Epithelial cell of prostate (primary cell): ENCODE measurements at regions not wholly inside any gene's neighbourhood (a gene's known extent, or its start where the extent isn't known, plus 50 kb on each side); places are given as distances from the start of the nearest gene placed in this dataset.
"Not testable (repeated sequence)": the region's sequence is repeated elsewhere in the genome, so short reads cannot be mapped to it uniquely, and the experiment has no call there.

ENCODE experiments used
- DNase-seq: peaks from one replicate; pipeline ENCODE4 v3.0.0-alpha.2; 2011; ENCODE audit warnings: low read depth, low spot score
- H3K27ac ChIP-seq: fragments of 450-650 bp; 2 replicates; pipeline ENCODE4 v1.5.1; 2017; ENCODE audit warnings: mild to moderate bottlenecking

DNA sequence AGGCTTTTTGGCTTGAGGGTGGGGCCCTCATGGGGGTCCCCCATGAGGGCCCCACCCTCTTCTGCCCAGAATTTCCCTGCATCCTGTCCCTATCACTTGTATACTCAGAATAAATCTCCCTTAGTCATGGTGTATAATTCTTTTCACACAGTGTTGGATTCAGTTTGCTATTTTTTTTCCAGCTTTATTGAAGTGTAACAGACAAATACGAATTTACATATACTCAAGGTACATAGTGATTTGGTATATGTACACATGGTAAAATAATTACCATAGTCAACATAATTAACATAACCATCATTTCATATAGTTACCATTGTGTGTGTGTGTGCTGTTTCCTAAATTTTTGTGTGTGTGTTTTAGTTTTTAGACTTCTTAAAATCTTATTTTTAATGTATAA, 289.4 kb downstream of the CNTNAP3B start:
- DNase-seq, H3K27ac ChIP-seq: not testable (repeated sequence)

DNA sequence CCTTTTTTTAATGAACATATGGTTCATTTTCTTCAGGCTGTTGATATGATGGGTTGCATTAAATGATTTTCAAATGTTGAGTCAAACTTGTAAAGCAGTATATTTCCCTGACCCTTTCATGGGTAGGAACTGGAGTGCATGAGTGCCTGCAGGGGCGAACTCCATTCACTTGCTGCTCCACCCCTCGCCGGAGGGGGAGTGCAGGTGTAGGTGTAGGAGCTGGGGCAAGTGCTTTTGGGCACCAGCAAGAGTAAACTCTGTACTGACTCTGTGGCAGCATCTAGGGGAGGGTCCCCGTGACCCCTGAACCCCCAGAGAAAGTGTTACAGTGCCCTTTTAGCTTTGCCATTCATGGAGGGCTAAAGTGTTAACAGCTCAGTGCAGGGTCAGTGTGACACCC, 290.3 kb downstream of the CNTNAP3B start:
- not testable (repeated sequence) for DNase-seq

DNA sequence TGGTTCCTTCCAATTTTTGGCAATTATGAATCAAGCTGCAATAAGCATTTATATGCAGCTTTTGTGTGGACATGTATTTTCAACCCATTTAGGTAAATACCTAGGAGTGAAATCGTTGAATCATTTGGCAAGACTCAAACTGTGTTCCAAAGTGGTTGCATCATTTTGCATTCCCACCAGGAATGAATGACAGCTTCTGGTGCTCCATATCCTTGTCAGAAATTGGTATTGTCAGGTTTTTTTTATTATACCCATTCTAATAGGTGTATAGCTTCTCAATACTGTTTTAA, 290.7 kb downstream of the CNTNAP3B start:
- DNase-seq, H3K27ac ChIP-seq: not testable (repeated sequence)

More for the DNA sequence above, 290.3 kb downstream of the CNTNAP3B start:
- H3K27ac ChIP-seq, result not testable (repeated sequence)

DNA sequence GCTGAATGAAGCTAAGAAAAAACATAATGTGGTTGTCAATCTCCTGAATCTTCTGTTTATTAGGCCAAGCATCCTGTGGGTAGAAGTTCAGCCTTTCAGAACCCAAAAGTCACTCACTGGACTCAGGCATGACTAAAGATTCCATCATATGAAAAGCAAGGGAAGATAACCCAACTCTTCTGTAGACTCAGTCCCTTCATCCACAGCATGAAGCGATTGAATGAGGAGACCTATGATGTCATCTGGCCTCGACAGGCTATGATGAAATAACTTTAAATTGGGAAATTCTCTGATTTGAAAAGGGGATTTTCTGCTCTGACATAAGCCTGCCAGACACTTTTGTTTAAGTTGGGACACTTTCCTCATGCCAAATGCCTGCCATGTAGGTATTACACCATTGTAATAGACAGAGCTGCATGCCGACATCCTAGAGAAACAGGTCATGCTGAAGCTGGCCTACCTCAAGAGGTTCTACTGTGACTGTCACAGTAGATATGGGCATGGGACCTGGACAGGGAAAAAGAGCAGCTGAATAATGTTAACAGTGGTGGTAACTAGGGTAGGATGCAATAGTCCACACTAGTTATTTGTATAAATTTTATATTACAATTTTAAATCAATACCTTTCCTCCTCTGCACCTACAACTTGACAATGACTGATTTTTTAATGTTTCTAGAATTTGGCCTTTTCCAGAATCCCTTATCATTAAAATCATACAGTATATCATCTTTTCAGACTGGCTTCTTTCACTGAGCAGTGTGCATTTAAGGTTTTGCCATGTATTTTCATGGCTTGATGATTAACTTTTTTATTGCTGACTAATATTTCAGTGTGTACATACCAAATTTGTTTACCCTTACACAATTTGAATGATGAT, 291.3 kb downstream of the CNTNAP3B start:
- not testable (repeated sequence) for H3K27ac ChIP-seq, DNase-seq

DNA sequence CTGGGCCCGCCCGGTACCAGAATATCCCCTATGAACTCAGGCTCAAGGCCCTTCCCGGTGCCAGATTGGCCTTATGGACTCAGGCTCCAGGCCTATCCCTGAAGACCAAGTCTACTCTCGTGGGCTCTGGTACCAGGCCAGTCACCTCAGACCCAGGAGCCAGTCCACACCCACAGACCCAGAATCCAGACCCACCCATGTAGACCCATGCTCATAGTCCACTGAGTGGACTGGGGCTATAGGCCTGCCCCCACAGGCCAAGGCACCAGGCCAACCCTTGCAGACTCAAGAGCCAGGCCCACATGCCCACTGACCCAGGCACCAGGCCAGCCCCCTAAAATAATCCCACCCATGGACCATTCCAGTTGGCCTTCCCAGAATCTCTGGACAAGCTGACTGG, 296.1 kb downstream of the CNTNAP3B start:
- DNase-seq, H3K27ac ChIP-seq: not testable (repeated sequence)

DNA sequence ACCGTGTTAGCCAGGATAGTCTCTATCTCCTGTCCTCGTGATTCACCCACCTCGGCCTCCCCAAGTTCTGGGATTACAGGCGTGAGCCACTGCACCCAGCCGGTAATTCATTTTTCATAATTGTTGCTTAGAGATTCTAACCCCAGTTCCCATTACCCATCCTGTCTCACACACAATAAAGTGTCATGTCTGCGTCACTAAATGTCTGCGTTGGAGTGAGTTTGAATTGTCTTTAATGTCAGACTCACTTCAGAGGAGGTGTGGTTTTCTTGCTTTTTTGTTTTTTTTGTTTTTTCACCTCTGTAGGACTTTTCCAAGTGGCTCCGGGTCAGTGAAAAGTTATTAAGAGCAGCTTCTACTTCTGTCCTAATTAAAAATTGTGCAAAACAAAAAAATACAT, 304.5 kb downstream of the CNTNAP3B start:
- not testable (repeated sequence) for DNase-seq

DNA sequence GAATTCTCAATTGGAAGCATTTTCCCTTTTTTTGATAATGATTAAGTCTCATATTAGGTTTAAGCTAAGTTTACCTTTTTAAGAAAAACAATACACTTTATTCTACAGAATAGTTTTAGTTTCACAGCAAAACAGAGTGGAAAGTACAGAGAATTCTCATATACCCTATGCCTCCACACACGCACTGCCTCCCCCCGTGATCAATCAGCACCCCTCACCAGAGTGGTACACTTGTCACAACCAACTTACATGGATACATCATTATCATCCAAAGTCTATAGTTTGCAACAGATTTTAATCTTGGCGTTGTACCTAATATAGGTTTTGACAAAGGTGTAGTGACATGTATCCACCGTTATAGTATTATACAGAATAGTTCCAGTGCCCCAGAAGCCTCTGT, 326.5 kb downstream of the CNTNAP3B start:
- H3K27ac ChIP-seq, DNase-seq: not testable (repeated sequence)

More for the DNA sequence above, 304.5 kb downstream of the CNTNAP3B start:
- H3K27ac ChIP-seq, result not testable (repeated sequence)

DNA sequence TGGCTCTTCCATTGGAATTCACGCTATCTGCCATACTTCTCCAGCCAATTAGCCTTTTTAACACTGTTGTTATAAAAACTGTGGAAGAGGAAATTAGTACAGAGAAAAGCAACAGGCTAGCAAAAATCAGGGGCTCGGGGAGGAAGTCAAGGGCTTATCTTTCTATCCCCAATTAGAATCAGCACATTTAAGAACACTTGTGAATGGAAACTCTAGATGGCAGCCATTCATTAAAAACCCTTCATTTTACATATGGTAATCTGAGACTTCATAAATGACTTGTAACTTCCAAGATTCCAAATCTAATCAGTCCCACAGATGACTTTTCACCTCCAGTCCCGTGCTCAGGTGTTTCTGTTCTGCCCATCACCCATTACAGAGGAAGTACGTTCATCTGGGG, 330.5 kb downstream of the CNTNAP3B start:
- not testable (repeated sequence) for H3K27ac ChIP-seq, DNase-seq

DNA sequence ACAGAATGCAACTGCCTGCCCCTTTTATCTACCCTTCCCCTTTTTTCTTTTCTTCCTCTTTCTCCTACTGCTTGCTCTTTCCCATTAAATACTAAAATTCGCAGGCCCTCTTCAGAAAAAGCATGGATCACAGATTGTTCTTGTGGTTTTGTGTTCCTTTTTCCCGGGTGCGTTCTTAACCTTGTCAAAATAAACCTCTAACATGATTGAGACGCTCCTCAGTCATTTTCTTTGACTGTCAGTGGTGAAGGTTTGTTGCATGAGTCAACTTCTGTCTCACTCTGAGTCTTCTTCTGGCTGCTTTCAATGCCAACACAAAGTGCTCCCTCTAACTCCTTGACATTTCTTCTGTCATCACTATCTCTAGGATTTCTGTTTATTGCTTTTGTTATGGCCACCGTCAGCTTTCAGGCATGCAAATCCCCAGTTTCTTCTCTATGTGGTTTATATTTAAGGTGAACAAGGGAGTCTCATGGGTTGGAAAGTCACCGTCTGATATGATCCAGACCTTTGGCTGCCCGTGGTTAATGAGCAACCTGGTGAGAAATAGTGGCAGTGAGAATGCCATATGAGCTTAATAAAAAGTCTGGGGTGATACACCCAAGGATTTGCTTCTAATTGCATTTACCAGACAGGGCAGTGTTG, 338.4 kb downstream of the CNTNAP3B start:
- not testable (repeated sequence) for DNase-seq

DNA sequence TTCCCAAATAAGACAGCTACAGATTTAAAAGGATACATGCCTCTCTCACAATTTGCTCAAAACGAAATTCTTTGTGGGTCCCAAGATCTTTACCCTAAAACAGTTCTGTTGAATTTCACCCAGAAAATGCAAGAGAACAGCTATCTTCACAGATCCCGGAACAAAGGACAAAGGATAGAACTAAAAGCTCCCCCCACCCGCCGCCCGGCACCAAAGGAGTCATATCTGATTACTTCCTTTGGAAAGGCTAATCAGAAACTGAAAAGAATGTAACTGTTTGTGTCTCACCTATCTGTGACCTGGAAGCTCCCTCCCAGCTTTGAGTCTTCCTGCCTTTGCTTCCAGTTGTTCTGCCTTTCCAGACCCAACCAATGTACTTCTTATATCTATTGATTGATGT, 339.2 kb downstream of the CNTNAP3B start:
- not testable (repeated sequence) for H3K27ac ChIP-seq, DNase-seq

More for the DNA sequence above, 338.4 kb downstream of the CNTNAP3B start:
- H3K27ac ChIP-seq, result not testable (repeated sequence)

DNA sequence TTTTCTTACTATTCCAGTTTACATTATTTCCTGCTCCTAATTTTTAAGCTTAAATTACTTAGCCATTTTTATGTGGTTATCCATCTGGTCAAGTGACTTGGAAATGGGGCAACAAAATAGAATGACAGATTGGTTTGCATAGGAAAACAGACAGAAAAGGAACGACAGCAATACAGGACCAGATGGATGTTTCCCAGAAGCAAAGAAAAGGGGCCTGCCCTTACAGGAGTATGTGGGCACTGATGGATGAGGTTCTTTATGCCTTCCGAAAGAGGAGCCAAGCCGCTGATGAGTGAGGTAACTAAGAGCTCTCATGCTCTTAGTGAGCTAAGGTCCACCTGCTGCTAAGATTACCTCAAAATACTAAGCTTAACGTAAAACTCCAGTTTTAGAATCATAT, 339.8 kb downstream of the CNTNAP3B start:
- not testable (repeated sequence) for DNase-seq, H3K27ac ChIP-seq

DNA sequence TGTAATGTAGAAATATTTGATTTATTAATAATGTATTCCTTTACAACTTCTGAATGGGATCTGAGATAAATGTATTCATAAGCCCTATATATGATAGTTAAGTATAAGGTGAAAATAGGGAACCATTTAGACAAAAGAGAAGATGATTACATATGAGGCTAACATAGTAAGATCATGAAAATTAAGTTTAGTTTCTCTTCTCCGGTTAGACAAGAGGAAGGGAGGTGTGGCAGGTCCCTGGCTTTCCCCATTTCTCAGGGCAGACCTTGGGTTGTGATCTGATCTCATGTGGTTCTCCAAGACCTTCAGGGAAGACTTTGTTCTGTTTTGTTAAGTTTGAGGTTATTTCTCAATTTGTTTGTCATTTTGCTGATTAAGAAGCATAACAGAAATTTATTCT, 341.3 kb downstream of the CNTNAP3B start:
- DNase-seq, H3K27ac ChIP-seq: not testable (repeated sequence)

DNA sequence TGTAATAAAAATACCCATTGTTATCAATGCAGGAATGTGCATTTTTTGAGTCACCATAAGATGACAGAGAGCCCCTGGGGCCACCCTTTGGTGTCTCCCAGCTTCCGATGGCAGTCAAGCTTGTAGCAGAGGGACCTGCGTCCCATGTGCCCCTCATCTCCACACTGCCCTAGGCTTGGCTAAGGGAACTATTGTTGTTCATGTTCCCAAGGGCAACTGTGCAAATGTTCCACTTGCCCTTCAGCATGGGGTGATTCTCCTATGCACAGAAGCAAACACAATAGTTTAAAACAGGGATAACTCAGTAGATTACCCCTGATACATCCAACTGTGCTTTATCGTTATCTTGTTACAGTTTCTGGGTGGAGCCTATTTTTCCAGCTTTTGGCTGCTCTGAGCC, 342.0 kb downstream of the CNTNAP3B start:
- DNase-seq, result not testable (repeated sequence)

DNA sequence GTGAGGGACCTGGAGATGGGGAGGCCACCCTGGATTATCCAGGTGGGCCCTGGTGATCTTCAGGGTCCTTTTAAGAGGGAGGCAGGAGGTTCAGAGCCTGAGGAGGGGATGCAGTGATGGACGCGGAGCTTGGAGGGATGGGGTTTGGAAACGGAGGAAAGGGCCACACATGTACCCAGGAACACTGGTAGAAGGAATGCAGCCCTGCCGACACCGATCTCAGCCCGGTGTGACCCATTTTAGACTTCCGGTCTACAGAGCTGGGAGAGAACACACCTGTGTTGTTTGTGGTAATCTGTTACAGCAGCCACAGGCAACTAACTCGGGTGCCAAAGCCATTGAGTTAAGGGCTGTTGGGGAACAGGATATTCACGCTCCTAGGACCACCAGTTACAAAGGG, 345.2 kb downstream of the CNTNAP3B start:
- not testable (repeated sequence) for DNase-seq

More for the DNA sequence above, 342.0 kb downstream of the CNTNAP3B start:
- not testable (repeated sequence) for H3K27ac ChIP-seq

DNA sequence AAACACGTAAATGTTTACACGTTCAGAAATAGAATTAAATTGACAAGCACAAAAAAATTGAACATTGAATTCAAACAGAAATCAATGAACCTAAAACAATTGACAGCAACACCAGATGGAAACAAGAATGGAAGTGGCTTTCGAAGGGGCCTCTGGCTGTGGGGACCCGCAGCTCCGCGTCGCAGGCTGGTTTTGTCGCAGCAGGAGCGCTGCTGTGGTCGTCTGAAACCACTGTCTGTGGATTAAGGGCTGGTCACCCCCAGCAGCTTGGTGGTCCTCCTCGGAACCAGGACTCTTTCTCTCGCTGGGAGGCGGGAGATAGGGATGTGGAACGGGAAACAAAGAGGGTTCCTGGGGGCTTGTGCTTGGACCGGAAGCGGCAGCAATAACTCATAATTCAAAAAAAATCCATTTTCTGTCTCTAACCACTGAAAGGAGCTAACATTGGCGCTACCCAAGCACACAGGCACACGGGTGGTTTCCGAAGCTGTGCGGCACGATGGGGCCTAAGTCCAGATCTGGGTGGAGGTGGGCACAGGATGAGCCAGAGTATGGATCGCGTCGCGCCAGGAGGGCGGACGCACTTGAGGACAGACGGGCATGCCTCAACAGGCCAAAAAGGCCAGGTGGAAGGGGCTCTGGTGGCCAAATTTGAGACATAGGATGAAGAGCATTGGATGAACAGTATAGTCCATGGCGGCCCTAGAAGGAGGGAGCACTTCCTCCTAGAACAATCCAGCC, 346.0 kb downstream of the CNTNAP3B start:
- not testable (repeated sequence) for DNase-seq, H3K27ac ChIP-seq

More for the DNA sequence above, 345.2 kb downstream of the CNTNAP3B start:
- H3K27ac ChIP-seq, result not testable (repeated sequence)

DNA sequence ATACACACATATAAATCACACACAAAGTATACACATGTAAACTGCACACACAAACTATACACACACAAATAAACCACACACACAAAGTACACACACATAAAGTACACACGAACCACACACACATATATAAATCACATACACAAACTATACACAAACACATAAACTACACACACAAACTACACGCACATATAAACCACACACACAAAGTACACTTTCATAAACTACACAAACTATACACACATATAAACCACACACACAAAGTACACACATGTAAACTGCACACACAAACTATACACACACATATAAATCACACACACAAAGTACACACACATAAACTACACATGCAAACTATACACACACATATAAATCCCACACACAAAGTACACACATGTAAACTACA, 347.3 kb downstream of the CNTNAP3B start:
- not testable (repeated sequence) for H3K27ac ChIP-seq, DNase-seq

DNA sequence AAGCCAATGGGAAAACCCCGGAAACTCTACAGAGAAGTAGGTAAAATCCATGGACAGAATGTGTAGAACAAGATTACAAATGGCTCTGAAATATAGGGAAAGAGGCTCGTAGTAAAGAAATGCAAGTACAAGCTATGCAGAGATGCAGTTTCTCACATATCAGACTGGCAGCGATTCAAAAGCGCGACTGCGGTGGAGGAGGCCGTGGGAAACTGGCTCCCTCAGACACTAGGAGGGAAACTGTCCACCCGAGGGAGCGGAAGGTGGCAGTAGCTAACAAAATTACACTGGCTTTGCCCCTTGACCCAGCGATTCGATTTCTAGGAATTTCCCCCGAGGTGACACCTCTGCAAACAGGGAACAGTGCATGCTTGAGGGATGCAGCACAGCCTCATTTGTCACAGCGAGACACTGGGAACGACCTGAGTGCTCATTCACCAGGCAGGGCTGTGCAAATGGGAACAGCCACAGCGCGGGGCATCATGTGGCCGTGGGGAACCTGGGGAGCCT, 349.3 kb downstream of the CNTNAP3B start:
- not testable (repeated sequence) for H3K27ac ChIP-seq, DNase-seq

DNA sequence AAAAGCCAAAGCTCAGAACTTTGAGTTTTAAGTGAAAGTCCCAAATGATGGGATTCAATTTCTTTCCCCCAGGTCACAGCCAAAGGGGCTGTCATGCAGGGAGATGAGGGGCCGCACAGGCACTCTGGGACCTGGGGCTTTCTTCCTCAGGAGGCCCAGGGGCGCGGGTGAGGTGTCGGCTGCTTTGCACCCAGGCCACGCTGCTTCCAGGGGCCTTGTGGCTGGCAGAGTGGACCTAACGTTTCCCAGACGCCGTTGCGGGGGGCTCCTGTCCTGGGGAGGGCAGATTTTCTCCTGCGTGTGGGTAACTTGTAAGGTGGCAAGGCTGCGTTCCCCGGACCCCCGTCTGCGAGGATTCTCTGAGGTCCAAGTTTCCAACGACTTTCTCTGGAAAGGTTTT, 350.0 kb downstream of the CNTNAP3B start:
- H3K27ac ChIP-seq, DNase-seq: not testable (repeated sequence)

DNA sequence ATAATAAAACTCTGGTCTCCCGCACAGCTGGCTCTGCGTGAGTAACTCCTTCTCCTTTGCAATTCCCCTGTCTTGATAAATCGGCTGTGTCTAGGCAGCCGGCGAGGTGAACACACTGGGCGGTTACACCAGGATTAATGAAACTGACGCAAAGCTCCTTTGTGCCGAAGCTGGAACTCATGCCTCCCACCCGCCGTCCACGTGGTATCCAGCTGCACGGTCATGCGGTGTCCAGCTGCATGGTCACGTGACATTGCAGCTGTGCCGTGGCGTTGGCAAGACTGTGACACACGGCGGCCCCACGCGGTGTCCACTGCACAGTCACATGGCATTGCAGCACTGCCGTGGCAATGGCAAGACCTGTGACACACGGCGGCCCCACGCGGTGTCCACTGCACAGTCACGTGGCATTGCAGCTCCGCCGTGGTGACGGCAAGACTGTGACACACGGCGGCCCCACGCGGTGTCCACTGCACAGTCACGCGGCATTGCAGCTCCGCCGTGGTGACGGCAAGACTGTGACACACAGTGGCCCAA, 350.6 kb downstream of the CNTNAP3B start:
- not testable (repeated sequence) for H3K27ac ChIP-seq, DNase-seq

DNA sequence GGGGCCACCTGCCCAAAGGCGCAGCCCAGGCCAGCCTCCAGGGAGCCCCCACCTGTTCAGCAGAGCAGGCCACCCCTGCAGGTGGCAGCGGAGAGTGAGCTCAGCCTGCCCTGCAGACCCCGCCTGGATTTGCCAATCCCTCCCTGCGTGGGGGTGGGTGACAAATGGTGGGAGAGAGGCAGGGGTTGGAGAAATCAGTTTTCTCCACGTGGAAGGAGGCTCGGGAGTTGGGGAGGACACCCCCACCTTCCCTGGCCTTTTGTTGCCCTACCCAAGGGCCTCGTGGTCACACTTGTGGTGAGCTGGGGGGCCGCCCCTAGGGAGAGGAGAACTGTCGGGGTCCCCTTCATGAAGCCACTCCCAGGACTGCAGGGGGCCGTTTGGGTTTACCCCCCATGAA, 351.7 kb downstream of the CNTNAP3B start:
- not testable (repeated sequence) for H3K27ac ChIP-seq, DNase-seq
